NCI-H446 (cell line): ENCODE measurements at regions not wholly inside any gene's neighbourhood (a gene's known extent, or its start where the extent isn't known, plus 50 kb on each side); places are given as distances from the start of the nearest gene placed in this dataset.

ENCODE experiments used
- DNase-seq, 2 experiments: peaks; one replicate each; lab custom pipeline; 2025; lab: John Stamatoyannopoulos, UW

GRCh38 chr4:26137288-26137687 lies 183.5 kb upstream of the RBPJ start:
- DNase-seq, result no peak

- no peak for DNase-seq
These were observed 181.4 kb upstream of the RBPJ start for GRCh38 chr4:26139310-26139924.

DNA sequence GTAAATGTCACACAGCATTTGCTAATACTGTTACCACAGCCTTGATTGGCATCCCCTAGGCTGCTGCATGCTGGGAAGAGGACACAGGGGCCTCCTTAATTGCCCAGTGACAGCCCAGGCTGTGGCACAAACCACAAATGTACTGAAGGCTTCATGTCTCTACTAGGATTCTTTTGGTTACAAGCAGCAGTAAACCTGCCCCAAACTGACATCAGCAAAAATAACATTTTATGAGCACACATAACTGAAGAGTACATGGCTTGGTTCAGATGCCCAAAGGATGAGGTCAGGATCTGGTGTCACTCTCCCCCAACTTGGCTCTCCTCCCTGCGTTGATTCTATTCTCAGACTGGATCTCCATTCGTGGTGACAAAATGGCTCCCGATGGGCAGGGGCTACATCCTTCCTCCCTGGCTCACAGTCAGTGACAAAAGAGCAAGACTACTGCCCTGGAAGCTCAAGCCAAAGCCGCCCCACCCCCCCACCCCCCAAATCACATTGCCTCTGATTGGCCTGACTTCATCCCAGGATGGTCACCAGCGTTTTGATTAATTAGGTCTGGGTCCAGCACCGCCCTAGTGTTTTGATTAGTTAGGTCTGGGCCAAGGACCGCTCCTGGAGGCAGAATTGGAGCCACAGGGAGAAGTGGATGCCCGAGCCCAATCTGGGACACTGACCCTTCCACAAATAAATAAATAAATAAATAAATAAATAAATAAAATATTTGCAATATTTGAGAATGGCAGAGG lies 180.5 kb upstream of the RBPJ start:
- no peak for DNase-seq

- no peak for DNase-seq
These were observed 179.6 kb upstream of the RBPJ start for GRCh38 chr4:26141051-26141721.

- no peak for DNase-seq
These were observed 178.7 kb upstream of the RBPJ start for GRCh38 chr4:26141911-26142638.

DNA sequence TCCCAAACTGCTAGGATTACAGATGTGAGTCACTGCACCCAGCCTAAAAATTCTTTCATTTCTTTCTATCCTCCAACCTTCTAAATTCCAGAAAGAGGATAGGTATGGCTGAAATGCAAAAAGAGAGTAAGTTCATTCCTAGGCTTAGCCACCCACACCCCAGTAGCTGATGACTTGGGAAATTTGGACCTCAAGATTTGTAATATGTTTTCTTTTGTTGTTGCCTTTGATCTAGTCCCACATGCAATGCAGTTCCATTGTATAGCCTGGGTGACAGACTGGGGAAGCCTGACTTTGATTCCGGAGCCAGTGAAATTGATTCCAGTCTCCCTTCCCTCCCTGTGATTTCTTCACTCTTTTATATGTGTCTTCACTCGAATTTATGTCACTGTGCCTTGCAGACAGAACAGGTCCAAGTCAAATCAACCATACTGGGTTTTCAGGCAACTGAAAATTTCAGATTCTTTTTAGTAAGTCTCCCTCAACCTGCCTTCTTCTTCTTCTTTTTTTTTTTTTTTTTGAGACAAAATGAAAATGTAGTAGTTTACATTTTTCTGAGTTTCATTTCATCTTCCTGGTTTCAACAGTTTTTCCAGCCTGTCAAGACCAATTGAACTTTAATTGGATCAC lies 176.2 kb upstream of the RBPJ start:
- no peak for DNase-seq

DNA sequence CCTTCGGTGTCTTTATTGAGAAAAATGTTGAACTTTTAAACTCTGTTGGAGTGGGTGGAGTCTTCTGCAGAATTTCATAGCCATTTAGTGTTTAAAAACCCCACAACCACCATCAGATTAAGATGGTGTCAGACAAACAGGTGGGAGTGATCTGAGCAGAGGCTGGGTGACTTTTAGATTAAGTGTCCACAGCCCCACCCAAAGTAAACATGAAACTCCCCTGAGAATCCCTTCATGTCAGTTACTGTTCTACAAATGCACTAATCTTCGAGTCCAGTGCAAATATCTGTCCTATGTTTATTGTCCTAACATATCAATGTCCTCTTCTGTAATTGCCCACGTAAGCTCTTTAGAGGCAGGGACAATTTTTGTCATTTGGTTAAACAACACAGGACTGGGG lies 175.6 kb upstream of the RBPJ start:
- DNase-seq, result no peak

- DNase-seq, result no peak
These were observed 171.9 kb upstream of the RBPJ start for GRCh38 chr4:26148927-26149326.

- DNase-seq, result peak; percentile 17 to 20
These were observed 169.9 kb upstream of the RBPJ start for GRCh38 chr4:26150948-26151347.

- peak; percentile 11 to 41 for DNase-seq
These were observed 169.2 kb upstream of the RBPJ start for GRCh38 chr4:26151615-26152014.

DNA sequence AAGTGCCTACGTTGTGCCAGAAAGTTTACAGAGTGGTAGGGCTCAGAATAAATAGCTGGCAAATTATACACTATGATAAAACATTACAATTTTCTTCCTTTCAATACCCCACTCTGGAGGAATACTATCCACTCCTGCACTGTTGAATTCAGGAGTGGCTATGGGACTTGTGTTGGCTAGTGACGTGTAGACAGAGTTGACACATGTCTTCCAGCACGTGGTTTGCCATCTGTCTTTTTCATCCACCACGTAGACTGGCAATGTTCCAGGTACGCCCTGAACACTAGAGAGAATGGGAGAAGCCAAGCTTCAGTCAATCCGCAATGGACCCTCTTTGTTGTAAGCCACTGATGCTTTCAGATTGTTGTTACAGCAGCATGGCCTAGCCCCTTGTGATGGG lies 168.8 kb upstream of the RBPJ start:
- peak; percentile 75 to 90 for DNase-seq

DNA sequence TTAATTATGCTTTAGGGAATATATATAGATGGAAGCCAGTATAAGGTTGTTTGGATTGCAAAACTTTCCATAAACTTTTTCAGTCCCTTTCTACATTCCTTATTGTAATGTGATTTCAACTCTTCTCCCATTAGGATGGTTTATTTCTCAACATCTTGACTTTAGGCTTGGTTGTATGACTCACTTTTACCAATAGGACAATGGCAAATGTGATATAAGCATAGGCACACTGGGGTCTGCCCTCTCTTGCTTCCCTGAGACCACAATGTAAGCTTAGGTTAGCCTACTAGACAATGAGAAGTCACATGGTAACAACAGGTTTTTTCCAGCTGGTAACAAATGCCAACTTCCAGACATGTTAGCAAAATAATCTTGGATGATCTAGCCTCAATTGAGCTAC lies 163.3 kb upstream of the RBPJ start:
- no peak for DNase-seq

GRCh38 chr4:26160591-26160990 lies 160.2 kb upstream of the RBPJ start:
- no peak for DNase-seq

- no peak for DNase-seq
These were observed 159.6 kb upstream of the RBPJ start for GRCh38 chr4:26161030-26161824.

GRCh38 chr4:26162101-26162500 lies 158.7 kb upstream of the RBPJ start:
- DNase-seq, result no peak

DNA sequence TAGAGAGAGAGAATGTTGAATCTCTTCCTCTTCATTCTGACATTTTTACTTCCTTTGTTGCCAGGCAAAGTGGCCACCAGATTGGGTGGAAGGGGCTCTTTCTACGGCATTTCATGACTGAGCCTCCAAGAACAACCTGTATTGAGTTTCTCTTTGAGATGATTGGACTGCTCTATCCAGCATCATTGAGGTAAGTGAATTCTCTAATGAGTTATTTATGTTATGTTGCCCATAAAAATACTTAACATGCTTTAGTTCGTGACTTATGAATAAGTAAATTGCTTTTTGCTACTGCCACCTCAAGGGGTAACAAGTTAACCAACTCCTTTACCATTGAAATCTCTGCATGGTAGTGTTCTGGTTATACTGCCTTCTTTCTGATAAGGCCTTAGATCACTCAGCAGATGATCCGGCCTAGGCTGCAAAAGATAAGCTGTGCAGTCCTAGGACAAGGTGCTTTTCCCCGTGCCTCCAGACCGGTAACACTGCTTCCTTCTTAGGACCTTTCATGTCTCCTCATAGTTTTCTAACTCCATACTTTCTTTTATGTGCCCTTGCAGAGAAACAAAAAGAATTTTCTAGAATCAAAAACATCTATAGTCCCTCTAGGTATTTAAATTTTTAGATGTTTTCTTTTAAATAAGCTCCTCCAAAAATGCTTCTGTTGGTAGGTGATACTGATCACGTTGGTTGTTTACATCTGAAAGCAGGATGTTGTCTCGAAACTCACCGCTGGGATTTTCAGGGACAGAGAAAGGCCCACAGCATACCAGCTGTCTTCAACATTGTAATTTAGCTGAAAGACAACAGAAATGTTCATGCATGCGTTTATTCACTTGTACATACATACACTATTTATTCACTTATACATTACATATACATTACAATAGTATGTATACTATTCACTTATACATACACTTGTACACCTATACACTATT lies 157.1 kb upstream of the RBPJ start:
- no peak for DNase-seq

DNA sequence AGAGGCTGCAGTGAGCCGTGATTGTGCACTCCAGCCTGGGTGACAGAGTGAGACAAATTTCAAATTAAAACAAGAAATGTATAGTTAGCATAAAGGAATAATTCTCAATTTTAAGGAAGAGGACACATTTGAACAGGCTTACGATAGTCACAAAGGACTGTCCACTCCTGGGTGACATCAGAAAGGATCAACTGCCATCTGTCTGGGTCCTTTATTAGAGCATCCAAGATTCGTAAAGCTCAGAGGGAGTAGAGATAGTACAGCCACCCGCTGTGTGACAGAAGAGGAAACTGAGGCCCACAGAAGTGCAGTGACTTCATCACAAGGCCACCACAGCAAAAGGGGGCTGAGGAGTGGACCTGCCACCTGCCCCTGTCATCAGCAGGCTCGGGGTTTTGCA lies 149.3 kb upstream of the RBPJ start:
- DNase-seq, result no peak

- DNase-seq, result no peak
These were observed 148.9 kb upstream of the RBPJ start for GRCh38 chr4:26171941-26172340.

GRCh38 chr4:26173619-26174018 lies 147.2 kb upstream of the RBPJ start:
- DNase-seq, result no peak

GRCh38 chr4:26174027-26174426 lies 146.8 kb upstream of the RBPJ start:
- DNase-seq, result no peak
